ENCODE measurements at regions not wholly inside any gene's neighbourhood (a gene's known extent, or its start where the extent isn't known, plus 50 kb on each side); places are given as distances from the start of the nearest gene placed in this dataset.

DNA sequence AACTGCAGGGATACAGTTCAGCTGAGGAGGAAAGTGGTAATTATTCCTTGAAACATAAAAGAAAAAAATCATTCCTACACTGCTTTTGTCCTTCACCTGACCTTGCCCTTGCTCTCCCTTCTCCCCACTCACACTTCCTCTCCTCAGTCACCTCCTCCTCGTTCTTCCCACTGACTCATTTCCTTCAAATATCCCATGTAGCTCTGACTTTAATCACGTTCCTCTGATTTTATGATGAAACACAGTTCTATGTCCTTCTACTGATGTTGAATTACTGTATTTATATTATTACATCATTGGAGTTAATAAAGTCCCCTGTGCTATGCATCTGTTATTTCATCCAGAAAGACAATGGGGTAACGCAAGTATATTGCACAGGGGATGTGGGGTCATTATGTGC is 575.6 kb downstream of the POM121L12 start:
- intact Hi-C loops (cut with micrococcal nuclease; ENCODE audit: unreplicated experiment): no loop called here
- 1% methylated on average over 3 of the region's 3 CpGs for WGBS (ENCODE audit: low lambda C conversion rate)
- no peak overlapping the region for H3K4me3 ChIP-seq (replicated peaks in 1 of 3; ENCODE audit: insufficient read depth in 1 of 3, low read depth in 2 of 3, low read length in 3 of 3)
- H3K4me1 ChIP-seq (ENCODE audit: insufficient read depth, low read length): no peaks in the 10 kb centered on the region
- H4K20me1 ChIP-seq (ENCODE audit: insufficient read depth, low read length): no peaks in the 10 kb centered on the region
- no TSS peak for BruUV-seq (replicated peaks)
- no peak overlapping the region for H2AFZ ChIP-seq (ENCODE audit: low read length)
- no peak overlapping the region for H3K27ac ChIP-seq (ENCODE audit: extremely low read length, insufficient read depth, low read length)
- no peaks in the 10 kb centered on the region for H3K27me3 ChIP-seq (ENCODE audit: control insufficient read depth in 1 of 2, insufficient read depth in 2 of 2, low read length in 2 of 2)
- no peak overlapping the region for H3K4me2 ChIP-seq (ENCODE audit: low read depth, low read length)
- DNase-seq (ENCODE audit: low spot score) (no peak), FAIRE-seq (no peak), ATAC-seq (no peak)
- TF ChIP-seq NR2C2 (CRISPR knock-in tag; IDR thresholded peaks at IDR 0.05; ENCODE audit: borderline replicate concordance): no peak
- TF ChIP-seq, protein P1, sequence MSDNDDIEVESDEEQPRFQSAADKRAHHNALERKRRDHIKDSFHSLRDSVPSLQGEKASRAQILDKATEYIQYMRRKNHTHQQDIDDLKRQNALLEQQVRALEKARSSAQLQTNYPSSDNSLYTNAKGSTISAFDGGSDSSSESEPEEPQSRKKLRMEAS (IDR thresholded peaks at IDR 0.05): no peak
- H3K79me2 ChIP-seq (ENCODE audit: insufficient read depth, low read length): no peaks in the 10 kb centered on the region
- H3K9ac ChIP-seq (ENCODE audit: insufficient read depth, low read depth, low read length): no peak overlapping the region
- in situ Hi-C loops (cut with HindIII; ENCODE audit: extremely low pct_ligation_motif_present, low pct_unique_long_range_greater_than_20kb): no loop called here
- ChIA-PET CTCF (ENCODE audit: low intra/inter-chr PET ratio, low total read pairs) (no interaction called here), POLR2A (no interaction called here)
- H3K9me3 ChIP-seq (ENCODE audit: low read length): peaks cover 67% of the 10 kb centered on the region
- H3K36me3 ChIP-seq (replicated peaks in 1 of 2; ENCODE audit: control insufficient read depth in 1 of 2, insufficient read depth in 2 of 2, low read length in 2 of 2): no peaks in the 10 kb centered on the region

DNA sequence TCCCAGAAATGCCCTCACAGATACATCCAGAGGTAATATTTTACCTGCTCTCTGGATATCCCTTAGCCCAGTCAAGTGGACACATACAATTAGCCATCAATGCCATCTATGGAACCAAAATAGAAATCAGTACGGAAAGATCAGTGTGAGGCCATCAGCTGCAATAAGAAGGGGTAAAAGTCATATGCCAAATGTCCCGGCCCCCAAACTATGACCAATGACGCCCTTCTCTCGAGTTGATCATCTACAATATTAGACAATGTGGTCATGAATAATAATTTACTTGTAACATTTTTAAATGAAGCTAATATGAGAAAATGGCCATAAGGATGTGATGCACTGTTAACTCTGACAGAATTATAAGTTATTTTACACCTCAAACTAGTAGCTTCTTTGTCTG is 588.9 kb downstream of the POM121L12 start:
- Histone ChIP-seq H3K9me3 (ENCODE audit: low read length) (peaks cover 89% of the 10 kb centered on the region), H3K4me2 (ENCODE audit: low read depth, low read length) (no peak overlapping the region), H3K27me3 (ENCODE audit: control insufficient read depth in 1 of 2, insufficient read depth in 2 of 2, low read length in 2 of 2) (no peaks in the 10 kb centered on the region), H3K4me1 (ENCODE audit: insufficient read depth, low read length) (no peaks in the 10 kb centered on the region), H3K36me3 (replicated peaks in 1 of 2; ENCODE audit: control insufficient read depth in 1 of 2, insufficient read depth in 2 of 2, low read length in 2 of 2) (no peaks in the 10 kb centered on the region), H3K79me2 (ENCODE audit: insufficient read depth, low read length) (no peaks in the 10 kb centered on the region), H3K4me3 (replicated peaks in 1 of 3; ENCODE audit: insufficient read depth in 1 of 3, low read depth in 2 of 3, low read length in 3 of 3) (no peak overlapping the region), H3K27ac (ENCODE audit: extremely low read length, insufficient read depth, low read length) (no peak overlapping the region), H3K9ac (ENCODE audit: insufficient read depth, low read depth, low read length) (no peak overlapping the region), H4K20me1 (ENCODE audit: insufficient read depth, low read length) (no peaks in the 10 kb centered on the region), H2AFZ (ENCODE audit: low read length) (no peak overlapping the region)
- 1% methylated on average over 4 of the region's 4 CpGs for WGBS (ENCODE audit: low lambda C conversion rate)
- CTCF ChIA-PET (ENCODE audit: low intra/inter-chr PET ratio, low total read pairs): no interaction called here
- TF ChIP-seq, protein P2, sequence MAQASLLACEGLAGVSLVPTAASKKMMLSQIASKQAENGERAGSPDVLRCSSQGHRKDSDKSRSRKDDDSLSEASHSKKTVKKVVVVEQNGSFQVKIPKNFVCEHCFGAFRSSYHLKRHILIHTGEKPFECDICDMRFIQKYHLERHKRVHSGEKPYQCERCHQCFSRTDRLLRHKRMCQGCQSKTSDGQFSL (CRISPR knock-in tag; IDR thresholded peaks at IDR 0.05): no peak
- no peak for TF ChIP-seq ARNT2 (CRISPR knock-in tag; IDR thresholded peaks at IDR 0.05; ENCODE audit: low read depth)
- TF ChIP-seq ZFYVE20 (CRISPR knock-in tag; IDR thresholded peaks at IDR 0.05; ENCODE audit: borderline replicate concordance, low read depth): no peak
- TF ChIP-seq POLR2A (IDR thresholded peaks at IDR 0.05; ENCODE audit: insufficient read depth in 1 of 2, low read depth in 2 of 2, low read length in 2 of 2): no peak
- no peak for TF ChIP-seq KLF15 (CRISPR knock-in tag; IDR thresholded peaks at IDR 0.05; ENCODE audit: borderline replicate concordance)
- TF ChIP-seq ZNF761 (CRISPR knock-in tag; conservative IDR thresholded peaks at IDR 0.05): no peak
- TF ChIP-seq ZNF335 (CRISPR knock-in tag; IDR thresholded peaks at IDR 0.05): no peak
- TF ChIP-seq ZNF816 (CRISPR knock-in tag; IDR thresholded peaks at IDR 0.05; ENCODE audit: borderline replicate concordance): no peak
- TF ChIP-seq, protein P3, sequence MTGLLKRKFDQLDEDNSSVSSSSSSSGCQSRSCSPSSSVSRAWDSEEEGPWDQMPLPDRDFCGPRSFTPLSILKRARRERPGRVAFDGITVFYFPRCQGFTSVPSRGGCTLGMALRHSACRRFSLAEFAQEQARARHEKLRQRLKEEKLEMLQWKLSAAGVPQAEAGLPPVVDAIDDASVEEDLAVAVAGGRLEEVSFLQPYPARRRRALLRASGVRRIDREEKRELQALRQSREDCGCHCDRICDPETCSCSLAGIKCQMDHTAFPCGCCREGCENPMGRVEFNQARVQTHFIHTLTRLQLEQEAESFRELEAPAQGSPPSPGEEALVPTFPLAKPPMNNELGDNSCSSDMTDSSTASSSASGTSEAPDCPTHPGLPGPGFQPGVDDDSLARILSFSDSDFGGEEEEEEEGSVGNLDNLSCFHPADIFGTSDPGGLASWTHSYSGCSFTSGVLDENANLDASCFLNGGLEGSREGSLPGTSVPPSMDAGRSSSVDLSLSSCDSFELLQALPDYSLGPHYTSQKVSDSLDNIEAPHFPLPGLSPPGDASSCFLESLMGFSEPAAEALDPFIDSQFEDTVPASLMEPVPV (CRISPR knock-in tag; IDR thresholded peaks at IDR 0.05): no peak
- TF ChIP-seq RFXANK (CRISPR knock-in tag; IDR thresholded peaks at IDR 0.05): no peak
- FAIRE-seq (no peak), ATAC-seq (no peak), DNase-seq (ENCODE audit: low spot score) (no peak)
- POLR2A ChIA-PET: no interaction called here
- in situ Hi-C loops (cut with HindIII; ENCODE audit: extremely low pct_ligation_motif_present, low pct_unique_long_range_greater_than_20kb) (no loop called here), intact Hi-C loops (cut with micrococcal nuclease; ENCODE audit: unreplicated experiment) (no loop called here)
- BruUV-seq (replicated peaks): no TSS peak
